ENCODE measurements at regions not wholly inside any gene's neighbourhood (a gene's known extent, or its start where the extent isn't known, plus 50 kb on each side); places are given as distances from the start of the nearest gene placed in this dataset.

GRCh38 chr6:169034516-169035167 lies 219.0 kb downstream of the THBS2 start:
- TF ChIP-seq CTCF (conservative IDR thresholded peaks at IDR 0.05) (no peak), ZFX (IDR thresholded peaks at IDR 0.05) (no peak)
- no peak overlapping the region for H3K27ac ChIP-seq

DNA sequence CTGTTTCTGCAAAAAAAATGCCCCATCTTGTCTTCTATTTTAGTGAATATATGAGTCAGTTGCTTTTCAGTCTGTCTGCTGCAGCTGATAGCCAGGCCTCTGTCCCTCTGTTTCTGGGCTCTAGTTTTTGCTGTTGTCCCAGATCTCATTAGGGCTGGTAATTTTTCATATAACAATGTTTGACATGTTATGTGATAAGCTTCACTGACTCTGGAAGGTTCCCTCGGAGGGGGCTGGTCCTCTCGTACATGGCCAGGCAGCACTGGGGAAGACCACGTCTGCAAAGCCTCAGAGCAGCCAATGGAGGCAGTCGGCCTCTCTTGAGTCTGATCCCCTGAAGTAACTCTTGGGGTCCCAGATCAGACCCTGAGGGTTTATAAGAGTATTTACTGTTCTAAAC lies 223.8 kb downstream of the THBS2 start:
- TF ChIP-seq ZFX (IDR thresholded peaks at IDR 0.05) (no peak), CTCF (conservative IDR thresholded peaks at IDR 0.05) (no peak)
- no peak overlapping the region for H3K27ac ChIP-seq

DNA sequence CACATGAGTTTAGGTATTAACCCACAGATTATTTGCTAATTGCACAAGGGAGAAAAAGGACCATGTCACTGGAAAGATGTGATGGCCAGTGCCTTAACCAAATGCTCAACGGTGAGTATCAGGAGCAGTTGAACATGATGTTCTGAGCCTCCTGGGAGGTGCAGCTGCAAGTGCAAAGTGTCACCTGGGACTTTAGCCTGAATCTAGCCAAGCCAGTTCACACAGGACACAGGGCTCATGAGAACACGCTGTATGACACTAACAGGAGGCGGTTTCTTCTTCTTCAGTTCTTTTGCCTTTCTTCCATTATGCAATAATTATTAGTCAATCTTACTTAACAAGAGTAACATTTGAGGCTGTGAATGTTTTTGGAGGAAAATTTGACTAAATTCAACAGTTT lies 225.3 kb downstream of the THBS2 start:
- H3K27ac ChIP-seq = no peak overlapping the region
- TF ChIP-seq CTCF (conservative IDR thresholded peaks at IDR 0.05) (no peak), ZFX (IDR thresholded peaks at IDR 0.05) (no peak)

DNA sequence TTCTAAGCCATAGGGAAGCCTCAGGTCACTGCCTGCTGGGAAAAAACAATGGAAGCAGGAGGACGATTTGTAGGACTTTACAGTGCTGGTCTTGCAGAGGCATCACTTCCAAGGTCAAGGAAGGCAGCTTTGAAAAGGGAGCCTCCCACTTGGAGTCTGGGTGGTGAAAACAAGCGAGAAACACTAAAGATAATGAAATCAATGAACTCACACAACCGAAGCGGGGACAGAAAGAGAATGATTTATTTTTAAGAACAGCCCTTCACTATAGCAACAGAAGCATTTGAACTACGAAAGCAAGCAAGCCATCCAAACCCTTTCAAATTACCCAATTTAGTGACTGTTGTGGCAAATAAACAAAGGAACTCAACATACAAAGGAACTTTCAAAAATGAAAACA lies 227.5 kb downstream of the THBS2 start:
- TF ChIP-seq ZFX (IDR thresholded peaks at IDR 0.05) = no peak
- TF ChIP-seq CTCF (conservative IDR thresholded peaks at IDR 0.05) = no peak
- no peak overlapping the region for H3K27ac ChIP-seq

DNA sequence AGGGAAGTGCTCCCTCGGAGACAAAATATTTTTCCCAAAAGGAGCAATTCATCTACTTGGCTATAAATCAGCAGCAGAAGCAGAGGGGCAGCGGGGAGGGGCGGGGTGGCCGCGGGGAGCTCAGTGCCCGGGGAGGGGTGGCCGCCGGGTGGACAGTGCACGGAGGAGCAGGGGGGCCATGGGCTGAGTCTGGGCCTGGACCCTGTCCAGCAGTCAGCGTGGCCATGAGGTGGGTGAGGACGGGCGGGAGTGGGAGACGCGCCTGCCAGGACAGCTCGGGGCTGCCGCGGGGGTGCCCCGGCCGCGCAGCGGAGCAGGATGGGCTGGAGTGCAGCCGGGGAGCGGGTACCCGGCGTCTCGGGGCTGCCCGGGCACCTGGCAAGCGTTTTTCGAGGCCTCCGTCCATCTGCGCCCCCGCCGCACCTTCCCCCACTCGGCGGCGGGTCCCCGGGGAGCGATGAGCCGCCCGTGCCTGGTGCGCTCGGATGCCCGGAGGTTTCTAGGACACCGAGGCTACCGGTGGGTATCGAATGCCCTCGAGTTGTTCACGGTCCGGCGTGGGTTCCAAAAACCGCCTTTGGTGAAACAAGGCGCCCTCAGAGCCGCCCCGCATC lies 229.5 kb downstream of the THBS2 start:
- H3K27ac ChIP-seq = no peak overlapping the region
- TF ChIP-seq ZFX (IDR thresholded peaks at IDR 0.05) (no peak), CTCF (conservative IDR thresholded peaks at IDR 0.05) (no peak)

GRCh38 chr6:169023161-169023874 lies 230.3 kb downstream of the THBS2 start:
- no peak overlapping the region for H3K27ac ChIP-seq
- TF ChIP-seq ZFX (IDR thresholded peaks at IDR 0.05) (no peak), CTCF (conservative IDR thresholded peaks at IDR 0.05) (no peak)

DNA sequence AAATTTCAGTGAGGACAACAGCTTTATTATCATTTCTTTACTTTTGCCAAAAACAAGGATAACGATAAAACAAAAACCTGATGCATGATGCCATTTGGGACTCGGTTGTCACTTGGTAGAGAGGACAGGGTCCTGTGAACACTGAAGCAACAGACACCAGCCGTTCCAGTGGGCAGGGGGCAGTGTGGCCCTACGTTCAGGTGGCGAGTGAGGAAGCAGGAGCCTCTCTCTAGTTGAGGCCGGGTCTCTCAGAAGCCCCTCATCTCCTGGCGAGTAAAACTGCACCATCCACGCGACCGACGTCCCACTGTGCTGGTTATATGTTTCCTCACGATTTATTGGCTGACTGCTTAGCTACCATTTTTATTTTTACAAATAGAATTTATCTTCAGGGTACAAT lies 231.6 kb downstream of the THBS2 start:
- TF ChIP-seq ZFX (IDR thresholded peaks at IDR 0.05) (no peak), CTCF (conservative IDR thresholded peaks at IDR 0.05) (peak; percentile 9)
- H3K27ac ChIP-seq = no peak overlapping the region
